GM12878 (cell line): ENCODE measurements at regions not wholly inside any gene's neighbourhood (a gene's known extent, or its start where the extent isn't known, plus 50 kb on each side); places are given as distances from the start of the nearest gene placed in this dataset.

ENCODE experiments used
- ATAC-seq: fragments of 200-7000 bp; cut with Tn5 transposase; 3 replicates; pipeline ENCODE4 v1.9.1; 2020; ENCODE audit warnings: mild to moderate bottlenecking, moderate library complexity
- BruUV-seq: library from RNA; stranded (reverse); fragments of 400-500 nt; replicated peaks from 2 replicates; lab custom pipeline; 2021; lab: Mats Ljungman, UMichigan
- CTCF ChIA-PET: fragments of 300-600 bp; sonication (Branson Sonifier 250); formaldehyde crosslinking; extraction: SDS; loops from one replicate; lab custom pipeline; 2021; ENCODE audit warnings: inconsistent platforms; lab: Yijun Ruan, JAX
- POLR2A ChIA-PET: fragments of 350-600 bp; formaldehyde crosslinking; extraction: SDS; loops from one replicate; lab custom pipeline; 2021; ENCODE audit warnings: inconsistent platforms; lab: Charles Lee
- RAD21 ChIA-PET: fragments of 300-600 bp; sonication (Branson Sonifier 250); formaldehyde crosslinking; loops from one replicate; lab custom pipeline; 2023; ENCODE audit warnings: antibody characterized with exemption; ENCODE audit not compliant: unreplicated experiment; lab: Charles Lee
- SMC1A ChIA-PET: fragments of 300-600 bp; sonication (Branson Sonifier 250); formaldehyde crosslinking; loops from one replicate; lab custom pipeline; 2023; ENCODE audit not compliant: unreplicated experiment, uncharacterized antibody; lab: Charles Lee
- DNase-seq: peaks from one replicate; pipeline ENCODE4 v3.0.0-alpha.2; 2011; ENCODE audit warnings: low read depth, low spot score
- FAIRE-seq: peaks from 3 replicates; lab custom pipeline; 2011; peaks lifted over from hg19 to GRCh38; lab: Jason Lieb, UNC
- H2AFZ ChIP-seq: 2 replicates; pipeline ENCODE4 v1.6.0; 2011; ENCODE audit warnings: low read depth, low read length, control low read depth; ENCODE audit not compliant: control insufficient read depth
- H3K27ac ChIP-seq: 2 replicates; pipeline ENCODE4 v1.5.1; 2011; ENCODE audit warnings: control low read depth; ENCODE audit not compliant: control insufficient read depth, insufficient read depth
- H3K27me3 ChIP-seq, 2 experiments: replicated peaks in 1 of 2; 2 replicates each; pipeline versions ENCODE4 v1.6.0 to v1.6.1; 2011; ENCODE audit warnings: low read length in 1 of 2; ENCODE audit not compliant: control insufficient read depth in 2 of 2, insufficient read depth in 2 of 2
- H3K36me3 ChIP-seq, 2 experiments: 2 replicates each; pipeline ENCODE4 v1.5.1; 2011; ENCODE audit warnings: low read length in 1 of 2; ENCODE audit not compliant: control insufficient read depth in 2 of 2, insufficient read depth in 2 of 2
- H3K4me1 ChIP-seq: 2 replicates; pipeline ENCODE4 v1.6.1; 2011; ENCODE audit warnings: mild to moderate bottlenecking, low read length, moderate library complexity, mixed read lengths; ENCODE audit not compliant: control insufficient read depth, insufficient read depth
- H3K4me2 ChIP-seq: 2 replicates; pipeline ENCODE4 v1.6.0; 2011; ENCODE audit warnings: control low read depth; ENCODE audit not compliant: control insufficient read depth, insufficient read depth
- H3K4me3 ChIP-seq: fragments of 200-600 bp; sonication (generic); 2 replicates; pipeline ENCODE4 v1.5.1; 2016
- H3K79me2 ChIP-seq: 2 replicates; pipeline ENCODE4 v1.6.0; 2011; ENCODE audit warnings: low read length; ENCODE audit not compliant: control insufficient read depth, insufficient read depth
- H3K9ac ChIP-seq: 2 replicates; pipeline ENCODE4 v1.8.0; 2011; ENCODE audit warnings: low read length, control low read depth, mixed read lengths; ENCODE audit not compliant: control insufficient read depth, insufficient read depth
- H3K9me3 ChIP-seq: replicated peaks from 3 replicates; pipeline ENCODE4 v1.5.1; 2011; ENCODE audit warnings: mild to moderate bottlenecking, low read length; ENCODE audit not compliant: control insufficient read depth, insufficient read depth
- H4K20me1 ChIP-seq: 2 replicates; pipeline ENCODE4 v1.6.0; 2011; ENCODE audit not compliant: control insufficient read depth, insufficient read depth
- EGR1 ChIP-seq, 2 experiments: IDR thresholded peaks; 1 replicate in 1 of 2; 2 replicates in 1 of 2; pipeline ENCODE4 v1.6.1; 2011 to 2012; ENCODE audit warnings: low read depth in 2 of 2, low read length in 2 of 2, borderline replicate concordance in 1 of 2, mild to moderate bottlenecking in 1 of 2, moderate library complexity in 1 of 2
- EZH2 ChIP-seq: IDR thresholded peaks from 2 replicates; pipeline ENCODE4 v1.6.1; 2012; ENCODE audit warnings: low read depth, mild to moderate bottlenecking, control low read depth, inconsistent platforms, low read length, borderline replicate concordance; ENCODE audit not compliant: control insufficient read depth
- IRF4 ChIP-seq: IDR thresholded peaks from 2 replicates; pipeline ENCODE4 v1.6.1; 2011; ENCODE audit warnings: low read depth, low read length
- IRF5 ChIP-seq: fragments of 450-650 bp; IDR thresholded peaks from 2 replicates; pipeline ENCODE4 v1.6.1; 2017; ENCODE audit warnings: borderline replicate concordance
- KLF5 ChIP-seq: fragments of 450-650 bp; IDR thresholded peaks from 2 replicates; pipeline ENCODE4 v1.6.1; 2014; ENCODE audit warnings: mild to moderate bottlenecking; ENCODE audit not compliant: partially characterized antibody
- MEF2A ChIP-seq: IDR thresholded peaks from 2 replicates; pipeline ENCODE4 v1.6.1; 2011; ENCODE audit warnings: low read depth, mild to moderate bottlenecking, low read length, moderate library complexity; ENCODE audit not compliant: insufficient read depth
- NBN ChIP-seq: fragments of 450-650 bp; IDR thresholded peaks from 2 replicates; pipeline ENCODE4 v1.6.1; 2016
- NR2F1 ChIP-seq: fragments of 450-650 bp; conservative IDR thresholded peaks from 2 replicates; pipeline ENCODE4 v1.6.1; 2017; ENCODE audit warnings: mild to moderate bottlenecking
- POLR2AphosphoS2 ChIP-seq: IDR thresholded peaks from 2 replicates; pipeline ENCODE4 v1.6.1; 2011; ENCODE audit warnings: low read depth, mild to moderate bottlenecking, low read length, improper control_type of control experiment, moderate library complexity
- RAD51 ChIP-seq: fragments of 450-650 bp; IDR thresholded peaks from 2 replicates; pipeline ENCODE4 v1.6.1; 2016; ENCODE audit warnings: moderate library complexity, mild to moderate bottlenecking, inconsistent platforms
- RCOR1 ChIP-seq: conservative IDR thresholded peaks from 2 replicates; pipeline ENCODE4 v1.6.1; 2012; ENCODE audit warnings: low read depth, low read length, improper control_type of control experiment
- SUPT20H ChIP-seq: IDR thresholded peaks from 2 replicates; pipeline ENCODE4 v1.6.1; 2011; ENCODE audit warnings: low read depth, mild to moderate bottlenecking, low read length, moderate library complexity, borderline replicate concordance; ENCODE audit not compliant: control insufficient read depth
- TCF12 ChIP-seq: IDR thresholded peaks from 2 replicates; pipeline ENCODE4 v1.6.1; 2011; ENCODE audit warnings: low read depth, mild to moderate bottlenecking, low read length
- ZBTB33 ChIP-seq: fragments of 450-650 bp; IDR thresholded peaks from 2 replicates; pipeline ENCODE4 v1.6.1; 2017; ENCODE audit warnings: mild to moderate bottlenecking
- ZNF207 ChIP-seq: fragments of 450-650 bp; IDR thresholded peaks from 2 replicates; pipeline ENCODE4 v1.6.1; 2014; ENCODE audit warnings: antibody characterized with exemption, mild to moderate bottlenecking, borderline replicate concordance
- WGBS: methylation state at CpG from one replicate; pipeline ENCODE4 v1.1.6; 2016; ENCODE audit warnings: low lambda C conversion rate; ENCODE audit not compliant: insufficient replicate concordance, insufficient coverage; ENCODE audit errors: missing lambda C conversion rate; 5-methylcytosine and 5-hydroxymethylcytosine counted together
- in situ Hi-C: fragments of 300-500 bp; cut with MboI; formaldehyde crosslinking; loops from 9 replicates; pipeline ENCODE4 v1.14.3; 2018; ENCODE audit warnings: mixed read lengths
- intact Hi-C: fragments of 100-400 bp; cut with micrococcal nuclease; formaldehyde crosslinking; loops from one replicate; pipeline ENCODE4 v1.14.2; 2022; ENCODE audit not compliant: unreplicated experiment
- TF ChIP-seq, protein P1 (sequence below): fragments of 450-650 bp; formaldehyde crosslinking; IDR thresholded peaks from 2 replicates; pipeline ENCODE4 v1.4.0; 2020; ENCODE audit warnings: mild to moderate bottlenecking, moderate library complexity

- TF ChIP-seq, protein P1, sequence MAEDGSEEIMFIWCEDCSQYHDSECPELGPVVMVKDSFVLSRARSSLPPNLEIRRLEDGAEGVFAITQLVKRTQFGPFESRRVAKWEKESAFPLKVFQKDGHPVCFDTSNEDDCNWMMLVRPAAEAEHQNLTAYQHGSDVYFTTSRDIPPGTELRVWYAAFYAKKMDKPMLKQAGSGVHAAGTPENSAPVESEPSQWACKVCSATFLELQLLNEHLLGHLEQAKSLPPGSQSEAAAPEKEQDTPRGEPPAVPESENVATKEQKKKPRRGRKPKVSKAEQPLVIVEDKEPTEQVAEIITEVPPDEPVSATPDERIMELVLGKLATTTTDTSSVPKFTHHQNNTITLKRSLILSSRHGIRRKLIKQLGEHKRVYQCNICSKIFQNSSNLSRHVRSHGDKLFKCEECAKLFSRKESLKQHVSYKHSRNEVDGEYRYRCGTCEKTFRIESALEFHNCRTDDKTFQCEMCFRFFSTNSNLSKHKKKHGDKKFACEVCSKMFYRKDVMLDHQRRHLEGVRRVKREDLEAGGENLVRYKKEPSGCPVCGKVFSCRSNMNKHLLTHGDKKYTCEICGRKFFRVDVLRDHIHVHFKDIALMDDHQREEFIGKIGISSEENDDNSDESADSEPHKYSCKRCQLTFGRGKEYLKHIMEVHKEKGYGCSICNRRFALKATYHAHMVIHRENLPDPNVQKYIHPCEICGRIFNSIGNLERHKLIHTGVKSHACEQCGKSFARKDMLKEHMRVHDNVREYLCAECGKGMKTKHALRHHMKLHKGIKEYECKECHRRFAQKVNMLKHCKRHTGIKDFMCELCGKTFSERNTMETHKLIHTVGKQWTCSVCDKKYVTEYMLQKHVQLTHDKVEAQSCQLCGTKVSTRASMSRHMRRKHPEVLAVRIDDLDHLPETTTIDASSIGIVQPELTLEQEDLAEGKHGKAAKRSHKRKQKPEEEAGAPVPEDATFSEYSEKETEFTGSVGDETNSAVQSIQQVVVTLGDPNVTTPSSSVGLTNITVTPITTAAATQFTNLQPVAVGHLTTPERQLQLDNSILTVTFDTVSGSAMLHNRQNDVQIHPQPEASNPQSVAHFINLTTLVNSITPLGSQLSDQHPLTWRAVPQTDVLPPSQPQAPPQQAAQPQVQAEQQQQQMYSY (CRISPR knock-in tag) = no peak
- TF ChIP-seq MEF2A (no peak), IRF4 (no peak), ZBTB33 (no peak), RCOR1 (no peak), NBN (no peak)
These were observed 478.0 kb upstream of the ARRDC4 start (continued) for GRCh38 chr15:97482521-97482920.

- WGBS = 90% methylated on average over 20 of the region's 21 CpGs
- Histone ChIP-seq H3K36me3 (no peaks in the 10 kb centered on the region), H3K9ac (no peak overlapping the region), H2AFZ (no peak overlapping the region), H3K4me2 (no peak overlapping the region), H3K27ac (no peak overlapping the region), H4K20me1 (no peaks in the 10 kb centered on the region), H3K4me3 (no peak overlapping the region), H3K9me3 (no peaks in the 10 kb centered on the region), H3K4me1 (no peaks in the 10 kb centered on the region), H3K27me3 (no peaks in the 10 kb centered on the region), H3K79me2 (no peaks in the 10 kb centered on the region)
- FAIRE-seq (no peak), DNase-seq (no peak), ATAC-seq (no peak)
- POLR2A ChIA-PET = no interaction called here
- BruUV-seq = no TSS peak
- in situ Hi-C loops = no loop called here
- RAD21 ChIA-PET = no interaction called here
- intact Hi-C loops = no loop called here
- CTCF ChIA-PET = no interaction called here
- SMC1A ChIA-PET = no interaction called here
- TF ChIP-seq ZNF207 (no peak), POLR2AphosphoS2 (no peak), TCF12 (no peak), IRF5 (no peak), SUPT20H (no peak), KLF5 (no peak), NR2F1 (no peak), RAD51 (no peak), EGR1 (IDR thresholded peaks at IDR 0.05; ENCODE audit: borderline replicate concordance in 1 of 2, low read depth in 2 of 2, low read length in 2 of 2) (no peak), EZH2 (no peak)
These were observed 477.3 kb upstream of the ARRDC4 start for GRCh38 chr15:97483232-97483631.
